ENCODE measurements at regions not wholly inside any gene's neighbourhood (a gene's known extent, or its start where the extent isn't known, plus 50 kb on each side); places are given as distances from the start of the nearest gene placed in this dataset.

- POLR2A ChIA-PET: no interaction called here
- Histone ChIP-seq H3K36me3 (ENCODE audit: control insufficient read depth in 2 of 2, extremely low read depth in 1 of 2, insufficient read depth in 2 of 2, low read length in 2 of 2) (no peaks in the 10 kb centered on the region), H3K4me3 (replicated peaks in 1 of 3; ENCODE audit: insufficient read depth in 1 of 3, low read depth in 1 of 3, low read length in 3 of 3) (no peak overlapping the region), H4K20me1 (replicated peaks; ENCODE audit: control insufficient read depth, extremely low read depth, insufficient read depth, low read length) (no peaks in the 10 kb centered on the region), H3K9ac (replicated peaks; ENCODE audit: extremely low read depth, insufficient read depth, low read length) (no peak overlapping the region), H3K4me1 (ENCODE audit: control insufficient read depth, extremely low read depth, insufficient read depth, low read length) (no peaks in the 10 kb centered on the region), H2AFZ (ENCODE audit: low read depth, low read length) (no peak overlapping the region), H3K79me2 (ENCODE audit: control insufficient read depth, insufficient read depth, low read length) (no peaks in the 10 kb centered on the region), H3K9me1 (replicated peaks; ENCODE audit: control insufficient read depth, extremely low read depth, insufficient read depth, low read length) (no peaks in the 10 kb centered on the region), H3K27ac (ENCODE audit: insufficient read depth, low read depth, low read length) (no peak overlapping the region), H3K9me3 (replicated peaks; ENCODE audit: control insufficient read depth, insufficient read depth, low read length) (no peaks in the 10 kb centered on the region), H3K4me2 (ENCODE audit: insufficient read depth, low read length) (no peak overlapping the region), H3K27me3 (ENCODE audit: control insufficient read depth in 2 of 2, insufficient read depth in 2 of 2, low read length in 2 of 2) (peaks cover 0 to 3% of the 10 kb centered on the region in 2 experiments)
- dilution Hi-C loops (cut with MboI; ENCODE audit: extremely low pct_ligation_motif_present, low sequenced_read_pairs): no loop called here
- FAIRE-seq: no peak
- CTCF ChIA-PET: interaction anchor here (1.2 kb wide), 1 partner anchor 33 kb away, joined by 3 read pairs; no protein-coding TSS in a partner anchor
- TF ChIP-seq, protein P1, sequence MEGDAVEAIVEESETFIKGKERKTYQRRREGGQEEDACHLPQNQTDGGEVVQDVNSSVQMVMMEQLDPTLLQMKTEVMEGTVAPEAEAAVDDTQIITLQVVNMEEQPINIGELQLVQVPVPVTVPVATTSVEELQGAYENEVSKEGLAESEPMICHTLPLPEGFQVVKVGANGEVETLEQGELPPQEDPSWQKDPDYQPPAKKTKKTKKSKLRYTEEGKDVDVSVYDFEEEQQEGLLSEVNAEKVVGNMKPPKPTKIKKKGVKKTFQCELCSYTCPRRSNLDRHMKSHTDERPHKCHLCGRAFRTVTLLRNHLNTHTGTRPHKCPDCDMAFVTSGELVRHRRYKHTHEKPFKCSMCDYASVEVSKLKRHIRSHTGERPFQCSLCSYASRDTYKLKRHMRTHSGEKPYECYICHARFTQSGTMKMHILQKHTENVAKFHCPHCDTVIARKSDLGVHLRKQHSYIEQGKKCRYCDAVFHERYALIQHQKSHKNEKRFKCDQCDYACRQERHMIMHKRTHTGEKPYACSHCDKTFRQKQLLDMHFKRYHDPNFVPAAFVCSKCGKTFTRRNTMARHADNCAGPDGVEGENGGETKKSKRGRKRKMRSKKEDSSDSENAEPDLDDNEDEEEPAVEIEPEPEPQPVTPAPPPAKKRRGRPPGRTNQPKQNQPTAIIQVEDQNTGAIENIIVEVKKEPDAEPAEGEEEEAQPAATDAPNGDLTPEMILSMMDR (IDR thresholded peaks at IDR 0.05; ENCODE audit: extremely low read depth in 1 of 2, insufficient read depth in 1 of 2, low read depth in 1 of 2, low read length in 2 of 2): no peak
- TF ChIP-seq MYC (IDR thresholded peaks at IDR 0.05; ENCODE audit: low read depth, low read length) (no peak), EZH2 (IDR thresholded peaks at IDR 0.05; ENCODE audit: borderline replicate concordance, low read depth, low read length, severe bottlenecking) (no peak), POLR2A (IDR thresholded peaks at IDR 0.05; ENCODE audit: low read depth, low read length) (no peak), POLR2AphosphoS5 (IDR thresholded peaks at IDR 0.05; ENCODE audit: insufficient read depth, low read depth, low read length) (no peak), JUN (IDR thresholded peaks at IDR 0.05; ENCODE audit: borderline replicate concordance, insufficient read depth, insufficient read length, low read depth) (no peak), FOS (IDR thresholded peaks at IDR 0.05; ENCODE audit: borderline replicate concordance, insufficient read depth, low read length) (no peak), GATA2 (IDR thresholded peaks at IDR 0.05; ENCODE audit: insufficient read depth, insufficient read length, low read depth, low read length) (no peak)
- TF ChIP-seq, protein P2, sequence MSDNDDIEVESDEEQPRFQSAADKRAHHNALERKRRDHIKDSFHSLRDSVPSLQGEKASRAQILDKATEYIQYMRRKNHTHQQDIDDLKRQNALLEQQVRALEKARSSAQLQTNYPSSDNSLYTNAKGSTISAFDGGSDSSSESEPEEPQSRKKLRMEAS (IDR thresholded peaks at IDR 0.05; ENCODE audit: insufficient read depth, insufficient read length): no peak
- DNase-seq (ENCODE audit: low read depth, low spot score): no peak
- intact Hi-C loops (cut with micrococcal nuclease): no loop called here
- no TSS peak for BruUV-seq (replicated peaks)
These were observed 237.6 kb downstream of the TFCP2L1 start for GRCh38 chr2:121047383-121047782.
